ENCODE measurements at regions not wholly inside any gene's neighbourhood (a gene's known extent, or its start where the extent isn't known, plus 50 kb on each side); places are given as distances from the start of the nearest gene placed in this dataset.
"Not testable (repeated sequence)": the region's sequence is repeated elsewhere in the genome, so short reads cannot be mapped to it uniquely, and the experiment has no call there.

- Histone ChIP-seq H3K9me3 (peaks cover 0 to 12% (median 0%) of the 10 kb centered on the region in 4 donors), H3K36me3 (no peaks in the 10 kb centered on the region), H3K4me1 (no peaks in the 10 kb centered on the region), H3K27ac (no peak overlapping the region), H3K27me3 (no peaks in the 10 kb centered on the region), H3K4me3 (no peak overlapping the region)
- no peak for DNase-seq (ENCODE audit: low spot score in 2 of 2)
- TF ChIP-seq EP300 (IDR thresholded peaks at IDR 0.05), result no peak
- 37 to 52% methylated on average over 13 of the region's 13 CpGs for WGBS, 2 donors
Measured at GRCh38 chr5:2068531-2068930, 185.8 kb upstream of the IRX4 start.

- no peak overlapping the region for H3K27ac ChIP-seq
- no peaks in the 10 kb centered on the region for H3K4me1 ChIP-seq
- H3K36me3 ChIP-seq, result no peaks in the 10 kb centered on the region
- no peak for DNase-seq (ENCODE audit: low spot score in 2 of 2)
- WGBS, 2 donors, result 62 to 66% methylated on average over 17 of the region's 17 CpGs
- H3K9me3 ChIP-seq, result peaks cover 0 to 12% (median 0%) of the 10 kb centered on the region in 4 donors
- TF ChIP-seq EP300 (IDR thresholded peaks at IDR 0.05) (no peak), CTCF (IDR thresholded peaks at IDR 0.05) (no peak), POLR2A (IDR thresholded peaks at IDR 0.05) (no peak)
- H3K27me3 ChIP-seq, result no peaks in the 10 kb centered on the region
- no peak overlapping the region for H3K4me3 ChIP-seq
Measured at GRCh38 chr5:2066373-2066772, 183.6 kb upstream of the IRX4 start.

GRCh38 chr5:2063380-2063779 is 180.7 kb upstream of the IRX4 start:
- not testable (repeated sequence) for H3K4me3 ChIP-seq; H3K4me1 ChIP-seq; DNase-seq (ENCODE audit: low spot score in 2 of 2); H3K36me3 ChIP-seq; H3K27ac ChIP-seq; H3K27me3 ChIP-seq
- WGBS, 2 donors, result 78 to 79% methylated on average over 2 of the region's 2 CpGs
- H3K9me3 ChIP-seq, result peaks cover 0 to 12% (median 0%) of the 10 kb centered on the region in 4 donors

- H3K4me3 ChIP-seq, result no peak overlapping the region
- TF ChIP-seq EP300 (IDR thresholded peaks at IDR 0.05) (no peak), CTCF (IDR thresholded peaks at IDR 0.05) (no peak), POLR2A (IDR thresholded peaks at IDR 0.05) (no peak)
- H3K27ac ChIP-seq, result no peak overlapping the region
- no peak for DNase-seq (ENCODE audit: low spot score in 2 of 2)
- no peaks in the 10 kb centered on the region for H3K4me1 ChIP-seq
- H3K36me3 ChIP-seq, result no peaks in the 10 kb centered on the region
- H3K9me3 ChIP-seq, result peaks cover 0 to 7% (median 0%) of the 10 kb centered on the region in 4 donors
- no peaks in the 10 kb centered on the region for H3K27me3 ChIP-seq
- 90 to 92% methylated on average over 13 of the region's 13 CpGs for WGBS, 2 donors
Measured at GRCh38 chr5:2052687-2053086, 170.0 kb upstream of the IRX4 start.

- 50 to 62% methylated on average over 2 of the region's 2 CpGs for WGBS, 2 donors
Measured at GRCh38 chr5:2049876-2050275, 167.2 kb upstream of the IRX4 start.

GRCh38 chr5:2048664-2049063 is 165.9 kb upstream of the IRX4 start:
- Histone ChIP-seq H3K4me3 (no peak overlapping the region), H3K27ac (no peak overlapping the region), H3K36me3 (no peaks in the 10 kb centered on the region), H3K27me3 (no peaks in the 10 kb centered on the region), H3K4me1 (no peaks in the 10 kb centered on the region), H3K9me3 (peaks cover 0 to 14% (median 0%) of the 10 kb centered on the region in 4 donors)
- no peak for TF ChIP-seq EP300 (IDR thresholded peaks at IDR 0.05)
- 56 to 78% methylated on average over 9 of the region's 9 CpGs for WGBS, 2 donors
- no peak for DNase-seq (ENCODE audit: low spot score in 2 of 2)

More at GRCh38 chr5:2049876-2050275, 167.2 kb upstream of the IRX4 start:
- no peaks in the 10 kb centered on the region for H3K36me3 ChIP-seq
- no peak overlapping the region for H3K4me3 ChIP-seq
- no peaks in the 10 kb centered on the region for H3K4me1 ChIP-seq
- no peak overlapping the region for H3K27ac ChIP-seq
- TF ChIP-seq EP300 (IDR thresholded peaks at IDR 0.05) (no peak), POLR2A (IDR thresholded peaks at IDR 0.05) (no peak), CTCF (IDR thresholded peaks at IDR 0.05) (no peak)
- no peaks in the 10 kb centered on the region for H3K27me3 ChIP-seq
- H3K9me3 ChIP-seq, result peaks cover 0 to 14% (median 0%) of the 10 kb centered on the region in 4 donors
- no peak for DNase-seq (ENCODE audit: low spot score in 2 of 2)

GRCh38 chr5:2047341-2047927 is 164.7 kb upstream of the IRX4 start:
- 49 to 58% methylated on average over 10 of the region's 10 CpGs for WGBS, 2 donors
- TF ChIP-seq POLR2A (IDR thresholded peaks at IDR 0.05) (no peak), EP300 (IDR thresholded peaks at IDR 0.05) (no peak), CTCF (IDR thresholded peaks at IDR 0.05) (no peak)
- H3K4me1 ChIP-seq, result no peaks in the 10 kb centered on the region

More at GRCh38 chr5:2047341-2047927, 164.7 kb upstream of the IRX4 start:
- Histone ChIP-seq H3K36me3 (no peaks in the 10 kb centered on the region), H3K9me3 (peaks cover 0 to 14% (median 0%) of the 10 kb centered on the region in 4 donors), H3K27me3 (no peaks in the 10 kb centered on the region), H3K27ac (no peak overlapping the region), H3K4me3 (no peak overlapping the region)
- no peak for DNase-seq (ENCODE audit: low spot score in 2 of 2)
